Putamen (tissue), 1 donor: ENCODE measurements at regions not wholly inside any gene's neighbourhood (a gene's known extent, or its start where the extent isn't known, plus 50 kb on each side); places are given as distances from the start of the nearest gene placed in this dataset.
A peak's percentile ranks its signal among the peaks of the same experiment; 100 is the strongest.
"Not testable (repeated sequence)": the region's sequence is repeated elsewhere in the genome, so short reads cannot be mapped to it uniquely, and the experiment has no call there.

Source experiments
- DNase-seq: peaks from one replicate; pipeline ENCODE4 v3.0.0-alpha.2; 2016; ENCODE audit warnings: low spot score

DNA sequence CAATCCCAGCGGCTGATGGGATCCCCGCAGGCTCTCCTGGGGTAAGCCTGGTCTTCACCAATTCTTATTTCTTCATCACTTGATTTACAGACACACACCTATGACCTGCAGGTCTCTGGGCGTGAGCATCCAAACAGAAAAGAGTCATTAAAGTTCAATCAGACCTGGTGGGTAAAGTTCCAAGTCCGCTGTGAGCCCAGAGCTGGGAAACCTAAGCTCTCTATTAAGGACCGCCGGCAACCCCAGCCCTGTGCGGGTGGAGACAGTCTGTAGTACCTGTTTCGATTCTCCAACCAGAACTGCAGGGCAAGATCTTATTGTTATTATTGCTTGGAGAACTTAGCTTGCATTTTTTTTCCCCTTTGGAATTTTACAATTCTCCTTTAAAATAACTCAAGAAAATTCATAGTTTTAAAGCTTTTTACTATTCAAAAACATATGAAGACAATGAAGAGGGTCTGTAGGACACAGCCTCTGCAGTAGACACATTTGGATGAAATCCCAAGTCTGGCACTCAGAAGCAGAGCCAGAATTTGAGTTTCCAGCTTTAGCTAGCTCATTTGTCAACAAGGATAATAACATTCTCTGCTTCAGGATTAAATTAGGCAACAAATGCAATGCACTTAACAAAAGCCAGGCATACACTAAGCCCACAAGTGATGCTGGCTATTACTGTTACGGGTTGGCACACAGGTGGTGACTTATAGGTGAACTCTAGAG lies 376.4 kb downstream of the INSIG2 start:
- no peak for DNase-seq

DNA sequence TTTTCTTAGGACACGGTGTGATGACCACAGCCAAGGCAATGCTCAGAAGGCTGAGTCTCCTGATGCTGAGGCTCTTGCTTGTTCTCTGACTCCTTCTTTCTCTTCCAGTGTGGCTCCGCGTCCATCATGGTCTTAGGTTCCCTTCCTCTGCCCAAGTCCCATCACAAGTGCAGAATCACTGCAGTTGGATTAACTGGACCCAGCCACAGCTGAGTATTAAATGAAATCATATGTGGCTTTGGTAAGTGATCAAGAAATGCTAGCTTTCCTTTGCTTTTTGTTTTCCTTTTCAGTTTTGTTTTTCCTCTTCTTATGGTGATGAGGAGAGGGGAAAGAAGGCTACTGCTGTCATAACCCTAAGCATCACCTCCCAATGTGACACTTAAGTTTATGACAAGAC lies 375.8 kb downstream of the INSIG2 start:
- no peak for DNase-seq

DNA sequence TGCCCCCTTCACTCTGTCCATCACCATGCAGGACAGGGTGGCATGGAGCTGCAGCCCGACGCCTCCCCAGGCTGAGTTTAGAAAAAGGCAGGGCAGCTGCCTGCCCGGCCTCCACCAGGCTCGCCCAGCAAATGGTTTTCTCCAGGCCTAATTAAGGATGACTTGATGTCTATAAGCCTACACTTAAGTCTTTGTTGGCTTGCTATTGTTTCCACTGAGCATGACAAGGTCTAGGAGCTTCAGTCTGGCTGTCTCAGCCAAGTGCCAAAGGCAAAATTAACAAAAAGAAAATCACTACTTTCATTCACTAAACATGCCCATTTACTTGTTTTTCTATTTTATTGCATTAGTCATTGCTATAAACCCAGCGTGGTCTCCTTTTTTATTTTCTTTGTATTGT lies 372.2 kb downstream of the INSIG2 start:
- no peak for DNase-seq

DNA sequence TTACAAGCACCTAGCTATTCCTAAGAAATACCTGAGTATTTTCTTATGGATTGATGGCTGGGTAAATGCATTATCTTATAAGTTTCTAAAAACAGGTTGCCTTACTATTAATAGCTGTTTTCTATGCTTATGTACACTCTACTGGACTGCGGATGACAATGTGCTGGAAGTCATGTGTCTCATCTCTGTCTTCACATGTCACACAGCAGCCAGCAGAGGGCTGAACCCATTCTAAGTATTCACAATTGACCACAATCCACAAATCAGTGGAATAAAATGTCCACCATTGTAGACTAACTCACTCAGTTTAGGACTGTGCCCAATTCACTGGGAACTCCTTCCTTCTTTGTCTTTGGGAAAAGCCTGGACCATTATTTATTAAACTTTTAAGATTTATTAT lies 371.2 kb downstream of the INSIG2 start:
- no peak for DNase-seq

DNA sequence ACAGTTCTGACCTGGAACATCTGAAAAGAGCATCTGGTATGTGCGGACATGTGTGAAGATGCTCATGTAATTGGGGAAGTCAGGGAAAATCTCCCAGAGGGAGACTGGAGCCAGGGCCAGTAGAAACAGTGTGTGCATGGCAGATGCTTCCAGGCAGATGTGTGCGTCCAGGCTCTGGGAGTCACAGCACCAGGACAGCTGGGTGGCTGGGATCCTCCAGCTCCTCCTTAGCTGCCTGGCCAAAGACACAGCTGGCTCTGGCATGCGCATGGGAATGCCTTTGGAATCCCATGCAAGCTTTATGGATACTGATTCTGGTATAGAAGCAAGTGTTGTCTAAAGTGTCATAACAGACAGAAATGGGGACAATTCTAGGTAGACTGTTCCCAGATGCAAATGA lies 369.7 kb downstream of the INSIG2 start:
- DNase-seq, result no peak

DNA sequence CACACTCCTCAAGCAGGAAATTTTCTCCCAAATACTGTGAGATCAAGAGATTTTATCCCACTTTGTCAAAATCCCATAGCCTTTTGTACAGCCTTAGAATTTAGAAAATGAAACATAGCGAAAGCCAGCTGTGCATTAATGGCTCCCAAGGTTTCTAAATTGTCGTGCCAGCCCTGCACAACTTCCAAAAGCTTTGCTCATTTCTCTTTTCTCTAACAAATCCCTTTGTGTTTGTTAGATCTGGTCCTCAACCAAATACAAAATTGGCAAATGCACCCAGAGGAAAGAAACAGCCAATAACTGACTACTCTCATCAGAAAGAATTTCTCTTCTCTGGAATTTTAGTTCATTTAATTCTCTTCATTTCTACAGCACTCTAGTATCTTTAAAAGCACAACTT lies 361.1 kb downstream of the INSIG2 start:
- no peak for DNase-seq

DNA sequence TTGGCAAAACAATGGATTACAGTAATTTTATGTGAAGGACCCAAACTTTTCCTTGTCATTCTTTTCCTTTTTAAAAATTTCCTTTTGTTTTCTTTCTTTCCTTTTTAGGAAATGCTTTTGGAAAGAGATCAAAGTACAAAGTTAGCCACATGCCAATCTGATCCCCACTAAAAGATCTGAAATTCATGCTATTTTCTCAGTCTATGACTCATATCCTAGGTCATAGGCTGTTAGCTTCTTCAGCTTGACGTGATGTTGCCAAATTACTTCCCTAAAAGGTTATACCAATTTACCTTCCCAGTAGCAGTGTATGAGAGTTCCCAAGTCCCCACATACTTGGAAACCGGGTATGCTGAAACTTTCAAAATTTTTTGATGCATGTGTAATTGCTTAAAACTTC lies 355.3 kb downstream of the INSIG2 start:
- DNase-seq, result no peak

DNA sequence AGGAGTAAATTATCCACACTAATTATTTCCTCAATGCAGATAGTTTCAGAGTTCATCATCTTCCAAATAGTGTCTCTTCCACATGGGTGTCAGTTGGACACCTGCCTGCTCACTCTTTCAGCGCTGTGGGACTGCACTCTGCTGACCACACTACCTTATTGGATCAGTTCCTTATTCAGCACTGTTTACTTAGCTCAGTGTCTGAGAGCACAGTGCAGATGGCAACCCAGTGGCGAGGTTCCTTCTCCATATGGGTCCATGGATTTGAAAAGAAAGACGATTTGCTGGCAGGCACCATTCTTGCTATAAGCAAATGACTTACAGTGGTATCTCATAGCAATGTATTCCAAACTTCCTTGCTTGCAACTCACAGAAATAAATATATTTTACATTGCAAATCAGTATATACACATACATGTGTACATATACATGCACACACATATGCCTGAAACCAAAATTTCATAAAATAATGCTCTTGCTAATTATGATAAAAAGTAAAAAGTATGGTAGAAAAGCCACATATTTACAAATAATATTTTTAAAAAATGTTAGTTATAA lies 354.8 kb downstream of the INSIG2 start:
- no peak for DNase-seq

DNA sequence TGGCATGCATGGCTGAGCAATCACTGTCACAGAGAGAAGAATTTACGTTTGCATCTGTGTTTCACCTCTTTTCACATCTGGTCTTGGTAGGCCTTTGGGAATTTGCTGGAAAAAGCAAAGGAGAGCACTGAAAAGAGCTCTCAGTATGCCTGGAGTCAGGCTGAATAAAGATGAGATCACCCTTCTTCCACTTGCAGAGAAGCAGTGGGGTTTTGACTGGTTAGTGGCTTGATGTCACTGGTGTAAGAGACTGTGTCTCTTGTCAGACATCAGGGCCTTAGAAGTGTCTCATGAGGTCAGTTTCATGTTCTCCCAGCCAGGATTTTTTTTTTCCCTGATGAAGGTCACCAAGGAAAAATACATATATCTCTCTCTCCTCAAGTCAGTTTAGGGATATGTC lies 353.8 kb downstream of the INSIG2 start:
- no peak for DNase-seq

DNA sequence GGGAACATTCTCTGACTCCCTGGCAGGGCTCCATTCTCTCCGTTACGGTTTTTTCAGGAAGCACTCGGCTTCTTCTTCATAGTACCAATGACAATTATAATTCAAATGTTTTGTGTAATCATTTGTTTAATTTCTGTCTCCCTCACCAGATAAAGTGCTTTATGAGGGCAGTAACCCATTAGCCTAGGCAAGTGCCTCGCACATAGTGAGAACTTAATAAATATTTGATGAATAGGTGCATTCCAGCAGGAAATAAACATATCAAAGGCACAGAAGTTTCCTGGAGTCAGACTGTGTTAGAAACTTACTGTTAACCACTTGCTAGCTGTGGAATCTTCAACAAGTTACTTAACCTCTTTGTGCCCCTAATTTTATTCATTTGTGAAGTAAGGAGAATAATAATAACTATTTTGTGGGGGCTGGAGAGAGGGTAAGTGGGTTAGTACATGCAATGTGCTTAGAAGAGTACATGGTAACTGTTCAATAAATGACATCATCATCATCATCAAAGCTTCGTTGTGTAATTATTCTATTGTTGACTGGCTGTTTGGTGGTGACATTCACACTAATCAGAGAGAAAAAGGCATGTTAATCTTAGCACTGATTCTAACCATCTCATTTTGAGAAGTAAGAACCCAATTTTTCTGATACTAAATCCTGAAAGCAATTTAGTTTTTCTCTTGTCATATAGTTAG lies 352.3 kb downstream of the INSIG2 start:
- no peak for DNase-seq

DNA sequence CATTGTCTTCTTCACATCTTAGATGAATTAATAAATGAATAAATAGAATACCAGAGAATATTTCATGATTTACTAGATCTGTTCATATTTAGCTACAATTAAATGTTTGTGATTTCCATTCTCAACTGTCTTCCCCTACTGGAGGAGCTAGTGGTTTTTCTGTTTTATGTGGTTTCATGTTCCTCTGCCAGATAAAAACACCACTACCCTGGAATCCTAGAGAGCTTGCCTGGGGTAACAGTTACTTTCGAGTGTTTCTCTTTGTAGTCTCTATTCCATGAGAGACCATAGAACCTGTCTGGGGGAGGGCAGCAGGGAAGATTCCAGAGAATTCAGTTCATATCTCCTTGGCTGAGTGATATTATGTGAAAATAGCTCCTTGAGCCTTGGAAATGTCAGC lies 349.2 kb downstream of the INSIG2 start:
- DNase-seq, result no peak

DNA sequence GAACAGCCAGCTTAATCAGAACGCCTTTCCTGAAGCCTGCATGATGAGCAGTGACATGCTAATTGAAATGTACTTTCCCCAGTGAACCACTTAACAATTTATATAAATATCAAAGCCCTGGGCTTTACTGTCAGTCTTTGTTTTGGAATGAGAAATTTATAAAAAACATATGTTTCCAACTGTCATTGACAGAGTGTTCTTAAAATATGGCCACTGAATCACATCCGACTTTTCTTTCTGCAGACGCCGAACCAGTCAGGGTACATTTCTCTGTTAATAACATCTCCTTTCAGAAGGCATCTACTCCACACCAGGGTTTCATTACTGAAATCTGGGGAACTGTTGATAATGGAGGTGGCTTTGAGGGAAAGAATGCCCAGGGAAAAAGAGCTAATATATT lies 343.7 kb downstream of the INSIG2 start:
- DNase-seq, result no peak

DNA sequence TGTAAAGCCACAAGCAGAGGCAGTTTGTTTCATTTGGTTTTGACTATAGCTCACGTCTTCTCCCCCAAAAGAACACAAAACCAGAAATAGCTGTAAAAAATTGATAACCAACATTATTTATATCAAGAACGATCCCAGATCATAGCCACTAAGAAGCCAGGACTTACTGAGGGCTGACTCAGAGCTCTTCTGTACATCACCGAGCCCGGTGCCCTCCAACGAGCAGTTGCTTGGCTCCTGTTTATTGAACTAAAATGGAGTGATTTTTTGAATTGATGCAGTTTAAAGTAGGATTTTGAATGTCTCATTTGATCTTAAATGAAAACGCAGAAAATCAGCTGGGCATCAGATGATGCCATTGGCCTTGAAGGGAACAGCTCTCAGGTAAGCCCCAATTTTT lies 343.3 kb downstream of the INSIG2 start:
- no peak for DNase-seq

DNA sequence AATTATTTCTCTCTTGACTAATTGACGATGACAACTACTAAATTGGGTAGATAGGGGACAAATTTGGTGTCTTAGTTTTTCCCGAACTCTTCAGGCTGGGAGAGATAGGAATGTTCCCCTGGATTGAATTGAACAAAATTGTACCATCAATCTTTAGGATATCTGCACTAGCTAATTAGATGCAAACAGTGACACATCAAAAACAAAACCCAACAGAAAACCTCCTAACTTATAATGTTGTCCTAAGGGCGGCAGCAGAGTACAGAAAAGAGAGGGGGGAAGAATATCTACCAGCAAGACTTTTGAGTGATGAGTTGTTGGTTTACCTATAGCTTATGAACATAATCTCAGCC lies 342.9 kb downstream of the INSIG2 start:
- DNase-seq, result no peak

DNA sequence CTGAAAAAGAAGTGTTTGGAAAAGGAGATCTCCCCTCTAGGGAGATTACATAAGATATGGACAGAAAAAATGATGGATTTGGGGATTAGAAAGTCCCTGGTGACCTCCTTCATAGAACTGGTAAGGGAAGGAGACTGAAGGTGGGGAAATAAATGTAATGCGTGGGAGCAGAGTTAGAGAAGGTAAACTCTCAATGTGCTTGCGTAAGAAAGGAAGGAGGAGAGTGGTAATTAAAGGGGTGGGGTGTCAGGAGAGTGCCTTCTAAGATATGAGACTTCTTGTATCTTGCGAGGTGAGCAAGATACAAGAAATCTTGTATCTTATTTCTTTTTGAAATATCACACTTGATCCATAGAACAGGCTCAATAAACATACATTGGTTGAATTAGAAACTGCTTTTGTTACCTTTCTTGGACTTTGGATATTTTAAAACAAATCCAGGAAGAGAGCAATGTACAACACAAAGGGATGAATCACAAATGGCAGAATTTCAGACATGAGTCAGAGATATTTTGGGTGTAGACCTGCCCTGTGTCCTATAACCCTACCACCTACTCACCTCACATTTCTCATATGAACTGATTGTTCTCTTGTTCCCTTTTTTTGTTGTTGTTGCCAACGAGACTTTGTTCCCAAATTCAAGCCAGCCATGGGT lies 342.4 kb downstream of the INSIG2 start:
- DNase-seq, result no peak

DNA sequence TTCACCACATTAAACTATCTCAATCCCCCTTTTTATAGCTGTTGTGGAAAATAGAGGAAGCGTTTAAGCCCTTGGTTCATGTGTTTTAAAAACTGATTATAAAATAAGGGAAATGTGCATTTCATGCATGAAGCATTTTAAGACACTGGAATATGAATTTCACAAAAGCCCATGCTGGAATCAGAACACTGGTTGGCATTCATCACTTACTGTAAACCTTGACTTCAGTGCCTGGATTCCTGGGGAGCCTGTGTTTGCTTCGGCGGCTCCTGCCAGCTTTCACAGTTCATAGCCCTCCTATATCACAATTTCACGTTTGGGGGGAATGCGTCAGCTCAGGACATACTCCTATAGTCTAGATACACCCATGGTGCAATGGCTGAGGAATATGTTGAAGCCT lies 336.9 kb downstream of the INSIG2 start:
- DNase-seq, result no peak

DNA sequence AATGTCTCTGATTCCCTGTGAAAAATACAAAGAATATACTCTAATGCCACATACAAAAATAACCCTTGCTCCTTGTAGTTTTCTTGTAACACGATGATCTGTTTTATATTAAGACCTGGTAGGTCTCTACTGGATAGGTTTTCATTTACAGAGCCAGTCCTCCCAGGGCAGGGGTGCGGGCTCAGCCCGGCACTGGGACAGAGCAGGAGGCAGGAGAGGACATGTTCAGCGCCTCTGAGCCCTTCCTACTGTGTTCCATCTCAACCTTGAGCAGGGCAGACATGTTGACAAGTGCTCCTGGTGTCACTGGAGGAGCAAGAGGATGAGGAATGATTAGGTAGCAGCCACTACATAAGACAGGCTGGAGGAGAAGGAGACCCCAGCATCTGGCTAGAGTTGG lies 335.5 kb downstream of the INSIG2 start:
- DNase-seq, result no peak

DNA sequence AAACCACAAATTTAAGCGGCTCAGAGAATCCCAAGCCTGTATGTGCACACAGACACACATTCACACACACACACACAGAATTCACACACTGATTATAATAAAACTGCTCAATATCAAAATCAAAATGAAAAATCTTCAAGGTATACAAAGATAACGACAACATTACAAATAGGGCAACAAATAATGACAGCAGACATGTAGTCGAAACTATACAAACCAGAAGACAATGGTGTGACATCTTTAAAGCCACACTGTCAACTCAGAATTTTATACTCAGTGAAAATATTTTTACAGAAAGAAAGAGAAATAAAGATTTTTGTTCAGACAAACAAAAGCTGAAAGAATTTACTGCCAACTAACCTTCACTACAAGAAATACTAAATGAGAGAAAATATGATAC lies 333.4 kb downstream of the INSIG2 start:
- DNase-seq, result no peak

DNA sequence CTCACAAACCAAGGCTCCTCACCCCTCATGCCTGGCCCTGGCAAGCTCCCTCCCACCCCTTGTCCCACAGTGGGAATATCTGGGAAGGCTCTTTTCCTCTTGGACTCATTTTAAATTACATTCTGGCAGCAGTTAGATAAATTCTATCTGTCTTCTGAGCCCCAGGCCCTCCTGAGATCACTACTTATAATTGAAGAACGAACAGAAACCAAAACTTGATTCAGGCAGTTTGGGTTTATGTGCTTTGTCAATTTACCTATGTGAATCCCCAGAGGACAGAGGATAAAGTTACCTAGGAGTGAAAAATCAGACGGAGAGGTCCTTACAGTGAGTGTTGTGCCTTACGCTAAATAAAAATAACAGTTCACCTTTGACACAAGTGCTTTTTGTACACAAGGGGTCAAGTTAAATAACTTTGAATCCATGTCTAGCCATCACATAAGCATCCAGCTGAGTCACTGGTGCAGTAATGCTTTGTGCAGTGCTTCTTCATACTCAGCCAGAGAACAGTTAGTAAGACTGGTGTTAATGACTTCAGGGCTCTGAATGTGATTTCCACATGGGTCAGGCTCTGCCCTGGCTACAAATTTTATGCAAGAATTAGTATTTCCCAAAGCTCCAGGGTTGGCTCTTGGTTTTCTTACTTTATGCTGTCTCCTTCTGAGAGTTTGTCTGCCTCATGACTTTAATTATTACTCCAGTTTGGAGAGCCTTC lies 329.3 kb downstream of the INSIG2 start:
- DNase-seq, result no peak

DNA sequence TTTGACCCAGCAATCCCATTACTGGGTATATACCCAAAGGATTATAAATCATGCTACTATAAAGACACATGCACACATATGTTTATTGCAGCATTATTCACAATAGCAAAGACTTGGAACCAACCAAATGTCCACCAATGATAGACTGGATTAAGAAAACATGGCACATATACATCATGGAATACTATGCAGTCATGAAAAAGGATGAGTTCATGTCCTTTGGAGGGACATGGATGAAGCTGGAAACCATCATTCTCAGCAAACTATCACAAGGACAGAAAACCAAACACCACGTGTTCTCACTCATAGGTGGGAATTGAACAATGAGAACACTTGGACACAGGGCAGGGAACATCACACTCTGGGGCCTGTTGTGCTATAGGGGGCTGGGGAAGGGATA lies 326.9 kb downstream of the INSIG2 start:
- not testable (repeated sequence) for DNase-seq

DNA sequence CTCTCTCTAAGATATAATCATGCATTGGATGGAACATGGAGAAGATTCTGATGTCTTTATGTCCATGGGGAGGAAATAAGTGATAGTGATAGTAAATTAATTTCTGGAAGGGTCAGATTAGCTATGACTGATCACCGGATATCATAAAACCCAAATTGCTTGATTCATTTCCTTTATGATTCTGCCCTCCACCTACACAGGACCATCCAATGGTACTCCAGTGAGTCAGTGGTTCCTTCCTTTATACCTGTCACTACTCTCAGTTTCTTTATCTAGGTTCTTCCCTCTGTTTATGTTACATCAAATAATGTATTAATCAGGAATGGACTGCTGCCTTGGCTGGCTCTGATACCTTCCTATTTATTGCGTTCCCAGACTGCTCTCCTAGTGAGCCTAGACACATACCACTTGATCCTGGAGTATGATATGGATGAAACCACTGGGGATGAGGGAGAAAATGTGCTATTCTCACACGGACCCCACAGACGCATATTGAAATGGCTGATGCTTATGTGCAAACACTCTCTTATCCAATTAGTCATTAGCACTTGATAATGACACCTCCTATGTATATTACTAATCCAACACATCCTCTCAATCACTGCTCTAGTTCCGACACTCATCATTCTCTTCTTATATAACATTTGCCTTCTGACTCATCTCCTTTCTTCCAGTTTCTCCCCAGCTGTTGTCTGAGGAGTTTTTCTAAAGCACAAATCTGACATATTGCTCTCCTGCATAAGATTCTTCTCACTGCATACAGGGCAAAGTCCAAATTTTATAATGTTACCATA lies 315.6 kb downstream of the INSIG2 start:
- peak; percentile 32 for DNase-seq

DNA sequence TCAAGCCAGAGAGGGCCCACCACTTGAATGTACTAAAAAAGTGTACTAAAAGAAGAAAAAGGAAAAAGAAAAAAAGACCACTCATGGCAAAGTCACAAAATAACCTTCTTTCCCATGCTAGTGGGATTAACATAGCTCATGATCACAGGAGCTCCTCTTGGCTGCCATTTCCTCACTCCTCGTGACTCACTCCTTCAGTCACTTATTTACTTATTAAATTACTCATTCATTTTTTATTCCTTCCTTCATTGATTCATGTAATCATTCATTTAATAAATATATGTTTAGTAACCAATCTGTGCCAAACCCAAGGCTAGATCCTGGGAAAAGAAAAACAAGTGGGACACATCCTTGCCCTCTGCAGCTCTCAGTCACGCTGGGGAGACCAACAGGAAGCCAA lies 300.5 kb downstream of the INSIG2 start:
- no peak for DNase-seq
